Stimulated activated CD8-positive, alpha-beta memory T cell treated with anti-CD3 and anti-CD28 coated beads, Interleukin-12 subunit alpha, Interleukin-12 subunit beta, amount 100 ng/mL, for 1 hour (primary cell): ENCODE measurements at regions not wholly inside any gene's neighbourhood (a gene's known extent, or its start where the extent isn't known, plus 50 kb on each side); places are given as distances from the start of the nearest gene placed in this dataset.

ENCODE experiments used
- DNase-seq: peaks from one replicate; pipeline ENCODE4 v3.0.0-alpha.2; 2020; ENCODE audit warnings: low read depth

GRCh38 chr1:234759888-234760287 lies 149.9 kb upstream of the IRF2BP2 start:
- no peak for DNase-seq

GRCh38 chr1:234758851-234759250 lies 148.9 kb upstream of the IRF2BP2 start:
- no peak for DNase-seq

- DNase-seq: no peak
Measured at GRCh38 chr1:234756857-234757256, 146.9 kb upstream of the IRF2BP2 start.

- DNase-seq: no peak
Measured at GRCh38 chr1:234756066-234756774, 146.2 kb upstream of the IRF2BP2 start.

GRCh38 chr1:234755449-234755863 lies 145.5 kb upstream of the IRF2BP2 start:
- DNase-seq: no peak

GRCh38 chr1:234753979-234754378 lies 144.0 kb upstream of the IRF2BP2 start:
- no peak for DNase-seq

- DNase-seq: no peak
Measured at GRCh38 chr1:234752927-234753326, 142.9 kb upstream of the IRF2BP2 start.

GRCh38 chr1:234751678-234752077 lies 141.7 kb upstream of the IRF2BP2 start:
- no peak for DNase-seq

- no peak for DNase-seq
Measured at GRCh38 chr1:234750922-234751627, 141.1 kb upstream of the IRF2BP2 start.

- no peak for DNase-seq
Measured at GRCh38 chr1:234748713-234749112, 138.7 kb upstream of the IRF2BP2 start.

GRCh38 chr1:234748066-234748465 lies 138.1 kb upstream of the IRF2BP2 start:
- DNase-seq: no peak

- DNase-seq: no peak
Measured at GRCh38 chr1:234746798-234747196, 136.8 kb upstream of the IRF2BP2 start.

- DNase-seq: no peak
Measured at GRCh38 chr1:234745844-234746797, 136.1 kb upstream of the IRF2BP2 start.

- DNase-seq: no peak
Measured at GRCh38 chr1:234745276-234745675, 135.3 kb upstream of the IRF2BP2 start.

GRCh38 chr1:234743791-234744611 lies 134.0 kb upstream of the IRF2BP2 start:
- no peak for DNase-seq

- no peak for DNase-seq
Measured at GRCh38 chr1:234742622-234743021, 132.6 kb upstream of the IRF2BP2 start.

- DNase-seq: no peak
Measured at GRCh38 chr1:234737967-234738314, 128.0 kb upstream of the IRF2BP2 start.

GRCh38 chr1:234735916-234736315 lies 125.9 kb upstream of the IRF2BP2 start:
- no peak for DNase-seq

GRCh38 chr1:234735476-234735875 lies 125.5 kb upstream of the IRF2BP2 start:
- DNase-seq: no peak

- no peak for DNase-seq
Measured at GRCh38 chr1:234734869-234735268, 124.9 kb upstream of the IRF2BP2 start.

- no peak for DNase-seq
Measured at GRCh38 chr1:234734412-234734835, 124.4 kb upstream of the IRF2BP2 start.

- no peak for DNase-seq
Measured at GRCh38 chr1:234733427-234733826, 123.4 kb upstream of the IRF2BP2 start.
